GM18505 (cell line): ENCODE measurements at regions not wholly inside any gene's neighbourhood (a gene's known extent, or its start where the extent isn't known, plus 50 kb on each side); places are given as distances from the start of the nearest gene placed in this dataset.

Source experiments
- ATAC-seq: cut with Tn5 transposase; IDR thresholded peaks from one replicate; pipeline ENCODE4 v1.9.1; 2021; ENCODE audit not compliant: unreplicated experiment
- POLR2A ChIP-seq: IDR thresholded peaks from 4 replicates; pipeline ENCODE4 v1.6.1; 2011; ENCODE audit warnings: borderline replicate concordance; ENCODE audit not compliant: insufficient read depth, insufficient read length; ENCODE audit errors: extremely low read depth

DNA sequence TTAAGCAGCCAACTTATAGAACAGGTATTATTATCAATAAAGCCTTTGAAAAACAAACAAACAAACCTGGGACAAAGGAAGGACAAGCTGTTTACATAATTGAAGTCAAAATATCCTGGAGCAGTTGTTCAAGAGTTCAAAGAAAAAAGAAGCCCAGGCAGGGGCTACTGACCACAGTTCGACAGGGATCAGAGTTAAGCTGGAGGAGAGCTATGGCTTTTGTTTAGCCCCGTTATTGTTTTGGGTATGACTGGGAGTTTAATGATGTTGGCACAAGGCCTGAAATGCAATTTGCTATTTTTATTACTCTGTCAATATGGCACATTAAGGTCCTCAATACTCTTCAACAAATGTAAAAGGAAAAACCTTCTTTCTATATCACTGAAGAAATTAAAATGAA is 624.4 kb upstream of the KLHL1 start:
- ATAC-seq = no peak
- no peak for TF ChIP-seq POLR2A

GRCh38 chr13:70729369-70729768 is 621.1 kb upstream of the KLHL1 start:
- no peak for TF ChIP-seq POLR2A
- no peak for ATAC-seq

DNA sequence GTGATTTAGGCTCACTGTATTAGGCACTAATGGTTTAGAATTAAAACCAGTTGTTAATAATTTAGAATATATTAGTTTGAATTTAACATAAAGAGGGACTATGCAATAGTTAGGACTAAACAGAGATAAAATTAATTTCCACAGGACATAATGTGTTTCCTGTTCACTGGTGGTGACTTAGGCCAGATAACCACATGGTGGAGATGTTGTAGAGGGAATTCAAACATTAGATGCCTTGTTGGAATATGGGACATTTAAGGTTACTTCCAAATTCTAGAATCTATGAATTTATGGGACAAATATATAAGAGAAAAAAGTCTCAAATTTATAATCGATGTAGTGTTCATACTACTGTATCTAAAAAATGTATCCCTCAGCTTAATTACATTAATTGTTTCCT is 615.5 kb upstream of the KLHL1 start:
- no peak for TF ChIP-seq POLR2A
- ATAC-seq = no peak

DNA sequence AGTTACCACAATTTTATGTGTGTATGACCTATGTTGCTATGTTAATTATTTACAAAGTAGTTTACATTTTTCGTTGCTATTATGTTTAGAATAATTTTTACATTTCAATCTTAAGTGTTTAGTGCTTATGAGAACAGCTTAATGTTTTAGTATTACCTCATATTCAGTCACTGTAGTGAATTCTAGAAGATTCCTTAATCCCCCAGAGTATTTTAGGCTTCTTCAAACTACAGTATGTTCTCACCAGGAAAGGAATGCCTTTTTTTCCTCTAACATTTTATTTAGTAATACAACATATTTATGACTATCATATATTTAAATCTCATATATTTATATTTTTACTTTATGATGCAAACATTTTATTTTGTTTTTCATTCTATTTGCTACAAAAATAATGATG is 612.1 kb upstream of the KLHL1 start:
- TF ChIP-seq POLR2A = no peak
- ATAC-seq = no peak

- no peak for ATAC-seq
- no peak for TF ChIP-seq POLR2A
Observed at GRCh38 chr13:70714993-70715392, 606.7 kb upstream of the KLHL1 start.

DNA sequence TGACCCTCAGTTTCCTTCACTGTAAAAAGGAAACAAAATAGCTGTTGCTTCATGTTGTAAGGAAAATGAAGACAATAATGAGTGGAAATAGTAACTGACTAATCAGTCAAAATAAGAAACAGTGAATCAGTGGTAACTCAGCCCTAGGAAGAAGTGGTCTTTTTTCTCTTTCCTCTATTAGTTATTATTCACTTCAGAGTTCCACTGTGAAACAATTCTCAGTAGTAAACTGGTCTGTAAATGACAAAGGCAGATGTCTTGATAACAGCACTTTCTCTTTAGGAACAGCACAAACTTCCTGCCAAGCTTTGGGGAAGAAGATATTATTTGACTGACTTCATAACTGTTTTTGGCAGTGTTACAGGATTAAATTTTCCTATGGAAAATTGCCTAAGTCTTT is 600.5 kb upstream of the KLHL1 start:
- no peak for TF ChIP-seq POLR2A
- ATAC-seq = no peak

GRCh38 chr13:70703755-70704154 is 595.5 kb upstream of the KLHL1 start:
- no peak for ATAC-seq
- TF ChIP-seq POLR2A = no peak

GRCh38 chr13:70694996-70695715 is 586.9 kb upstream of the KLHL1 start:
- TF ChIP-seq POLR2A = no peak
- ATAC-seq = no peak

GRCh38 chr13:70668983-70669382 is 560.7 kb upstream of the KLHL1 start:
- no peak for TF ChIP-seq POLR2A
- ATAC-seq = no peak

- no peak for ATAC-seq
Observed at GRCh38 chr13:70668293-70668692, 560.0 kb upstream of the KLHL1 start.

GRCh38 chr13:70666883-70667556 is 558.8 kb upstream of the KLHL1 start:
- no peak for ATAC-seq
- TF ChIP-seq POLR2A = no peak

More at GRCh38 chr13:70668293-70668692, 560.0 kb upstream of the KLHL1 start:
- no peak for TF ChIP-seq POLR2A

DNA sequence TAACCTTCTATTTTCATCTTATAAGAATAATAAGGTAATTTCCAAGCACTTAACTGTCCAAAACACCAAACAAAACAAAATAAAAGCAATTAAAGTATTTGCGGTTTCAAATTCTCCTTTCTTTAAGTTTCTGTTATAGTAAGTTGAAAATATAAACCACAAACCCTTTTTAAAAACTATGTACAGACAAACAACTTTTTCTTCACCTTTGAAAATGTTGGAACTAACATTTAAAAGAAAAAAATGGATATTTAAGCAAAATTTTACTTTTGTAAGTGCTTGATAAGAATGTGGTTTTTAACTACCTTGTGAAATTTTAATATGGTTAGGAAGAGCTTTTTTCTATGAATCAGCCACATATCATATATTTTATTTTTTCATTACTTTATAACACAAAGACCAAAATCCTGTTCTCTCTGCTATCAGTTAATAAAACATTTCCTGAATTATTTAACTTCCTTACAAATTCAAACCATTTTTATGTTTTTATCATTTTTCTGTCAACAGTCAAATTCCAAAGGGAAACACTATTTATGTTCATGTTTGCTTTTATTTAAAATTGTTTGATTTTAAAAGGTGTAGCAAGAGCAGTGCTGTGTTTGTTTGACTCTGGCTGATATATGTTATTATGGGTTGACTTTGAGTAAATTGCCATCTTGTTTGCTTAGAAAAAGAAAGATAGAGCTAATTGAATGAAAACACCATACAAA is 554.1 kb upstream of the KLHL1 start:
- no peak for ATAC-seq
- no peak for TF ChIP-seq POLR2A

DNA sequence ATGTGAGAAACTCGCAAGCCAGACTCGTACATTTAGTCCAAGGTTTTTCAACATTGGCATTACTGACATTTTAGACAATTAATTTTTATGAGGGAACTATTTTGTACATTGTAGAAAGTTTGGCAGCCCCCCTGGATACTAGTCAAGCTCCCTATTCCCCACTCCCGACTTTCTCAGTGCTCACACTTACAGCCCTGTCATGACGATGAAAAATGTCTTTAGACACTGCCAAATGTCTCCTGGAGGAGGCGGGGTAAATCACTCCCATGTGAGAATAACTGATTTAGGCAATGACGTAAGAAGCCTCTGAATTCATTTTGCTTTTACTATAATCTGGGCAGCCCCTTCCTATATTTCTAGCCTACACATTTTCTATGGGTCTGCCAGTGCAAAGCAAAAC is 535.8 kb upstream of the KLHL1 start:
- no peak for ATAC-seq
- TF ChIP-seq POLR2A = no peak

GRCh38 chr13:70634893-70635292 is 526.6 kb upstream of the KLHL1 start:
- TF ChIP-seq POLR2A = no peak
- ATAC-seq = no peak
